ENCODE measurements at regions not wholly inside any gene's neighbourhood (a gene's known extent, or its start where the extent isn't known, plus 50 kb on each side); places are given as distances from the start of the nearest gene placed in this dataset.

DNA sequence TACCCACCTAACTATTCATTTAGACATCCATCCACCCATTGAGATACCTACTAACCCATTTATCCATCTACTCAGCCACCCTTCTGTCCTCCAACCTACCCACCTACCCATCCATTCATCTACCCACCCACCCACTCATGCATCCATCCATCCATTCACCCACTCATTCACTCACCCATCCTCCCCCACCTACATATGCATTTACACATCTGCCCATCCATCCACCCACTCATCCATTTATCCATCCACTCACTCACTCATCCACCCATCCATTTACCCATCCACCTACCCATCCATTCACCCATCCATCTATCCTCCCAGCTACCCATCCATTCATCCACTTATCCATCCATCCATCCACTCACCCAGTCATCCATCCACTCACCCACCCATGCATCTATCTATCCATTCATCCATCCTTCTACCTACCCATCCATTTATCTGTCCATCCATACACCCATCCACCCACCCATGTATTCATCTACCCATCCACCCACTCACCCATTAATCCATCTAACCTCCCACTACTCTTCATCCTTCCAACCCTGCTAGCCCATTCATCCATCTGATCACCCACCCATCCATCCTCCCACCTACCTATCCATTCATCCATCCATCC is 378.7 kb downstream of the CTTN start:
- no peak for TF ChIP-seq CTCF (IDR thresholded peaks at IDR 0.05)
- TF ChIP-seq POLR2A (IDR thresholded peaks at IDR 0.05), result no peak
